ENCODE measurements at regions not wholly inside any gene's neighbourhood (a gene's known extent, or its start where the extent isn't known, plus 50 kb on each side); places are given as distances from the start of the nearest gene placed in this dataset.

GRCh38 chr5:107129051-107129450 lies 541.7 kb downstream of the EFNA5 start:
- no peak overlapping the region for H3K27ac ChIP-seq
- TF ChIP-seq CTCF (conservative IDR thresholded peaks at IDR 0.05): no peak

GRCh38 chr5:107127878-107128277 lies 542.9 kb downstream of the EFNA5 start:
- TF ChIP-seq CTCF (conservative IDR thresholded peaks at IDR 0.05): no peak
- no peak overlapping the region for H3K27ac ChIP-seq

GRCh38 chr5:107126341-107126740 lies 544.4 kb downstream of the EFNA5 start:
- H3K27ac ChIP-seq: no peak overlapping the region
- no peak for TF ChIP-seq CTCF (conservative IDR thresholded peaks at IDR 0.05)

GRCh38 chr5:107124376-107124775 lies 546.4 kb downstream of the EFNA5 start:
- TF ChIP-seq CTCF (conservative IDR thresholded peaks at IDR 0.05): no peak
- no peak overlapping the region for H3K27ac ChIP-seq

- TF ChIP-seq CTCF (conservative IDR thresholded peaks at IDR 0.05): no peak
- H3K27ac ChIP-seq: no peak overlapping the region
Observed at GRCh38 chr5:107123014-107123413, 547.7 kb downstream of the EFNA5 start.

- TF ChIP-seq CTCF (conservative IDR thresholded peaks at IDR 0.05): no peak
- no peak overlapping the region for H3K27ac ChIP-seq
Observed at GRCh38 chr5:107121793-107122519, 548.8 kb downstream of the EFNA5 start.

GRCh38 chr5:107119656-107120055 lies 551.1 kb downstream of the EFNA5 start:
- TF ChIP-seq CTCF (conservative IDR thresholded peaks at IDR 0.05): no peak
- no peak overlapping the region for H3K27ac ChIP-seq

Measured in VCaP (cell line).